Choroid plexus epithelial cell (primary cell): ENCODE measurements at regions not wholly inside any gene's neighbourhood (a gene's known extent, or its start where the extent isn't known, plus 50 kb on each side); places are given as distances from the start of the nearest gene placed in this dataset.

Source experiments
- DNase-seq: peaks from one replicate; pipeline ENCODE4 v3.0.0-alpha.2; 2010; ENCODE audit warnings: low read depth
- H3K4me3 ChIP-seq: 2 replicates; pipeline ENCODE4 v1.5.1; 2011; ENCODE audit warnings: low read depth, mild to moderate bottlenecking, control low read depth, low read length, moderate library complexity
- CTCF ChIP-seq: conservative IDR thresholded peaks from 2 replicates; pipeline ENCODE4 v1.5.1; 2011; ENCODE audit warnings: low read depth, mild to moderate bottlenecking, control low read depth, inconsistent platforms, low read length, moderate library complexity

GRCh38 chr9:24416136-24416535 lies 129.6 kb downstream of the IZUMO3 start:
- no peak overlapping the region for H3K4me3 ChIP-seq
- no peak for DNase-seq
- TF ChIP-seq CTCF: no peak

GRCh38 chr9:24413651-24414050 lies 132.0 kb downstream of the IZUMO3 start:
- DNase-seq: peak; percentile 2
- no peak for TF ChIP-seq CTCF
- H3K4me3 ChIP-seq: no peak overlapping the region

- DNase-seq: no peak
- H3K4me3 ChIP-seq: no peak overlapping the region
- TF ChIP-seq CTCF: no peak
These were observed 147.2 kb downstream of the IZUMO3 start for GRCh38 chr9:24398466-24398865.

- DNase-seq: no peak
- TF ChIP-seq CTCF: no peak
- H3K4me3 ChIP-seq: no peak overlapping the region
These were observed 154.6 kb downstream of the IZUMO3 start for GRCh38 chr9:24391095-24391494.

GRCh38 chr9:24385077-24385476 lies 160.6 kb downstream of the IZUMO3 start:
- no peak for DNase-seq
- H3K4me3 ChIP-seq: no peak overlapping the region
- no peak for TF ChIP-seq CTCF

GRCh38 chr9:24382566-24382965 lies 163.1 kb downstream of the IZUMO3 start:
- no peak for DNase-seq
- no peak overlapping the region for H3K4me3 ChIP-seq
- TF ChIP-seq CTCF: no peak

- TF ChIP-seq CTCF: no peak
- no peak overlapping the region for H3K4me3 ChIP-seq
- DNase-seq: no peak
These were observed 164.5 kb downstream of the IZUMO3 start for GRCh38 chr9:24381205-24381604.
